Upper lobe of left lung (tissue), 6 donors: ENCODE measurements at regions not wholly inside any gene's neighbourhood (a gene's known extent, or its start where the extent isn't known, plus 50 kb on each side); places are given as distances from the start of the nearest gene placed in this dataset.
A peak's percentile ranks its signal among the peaks of the same experiment; 100 is the strongest.

Experiments
- ATAC-seq, 2 donors: fragments of 200-7000 bp; cut with Tn5 transposase; one replicate each; pipeline ENCODE4 v1.9.1; 2022; ENCODE audit warnings: mild to moderate bottlenecking in 2 of 2, moderate library complexity in 2 of 2; ENCODE audit not compliant: low FRiP score in 2 of 2
- DNase-seq, 2 donors: peaks; one replicate each; pipeline ENCODE4 v3.0.0-alpha.2; 2019 to 2020
- H3K27ac ChIP-seq, 4 donors: fragments of 200-600 bp; sonication (generic); one replicate each; pipeline ENCODE4 v1.5.1; 2016 to 2019
- H3K27me3 ChIP-seq, 4 donors: fragments of 200-600 bp; sonication (generic); one replicate each; pipeline ENCODE4 v1.5.1; 2017 to 2019
- H3K36me3 ChIP-seq, 4 donors: fragments of 200-600 bp; sonication (generic); one replicate each; pipeline ENCODE4 v1.5.1; 2016 to 2019
- H3K4me1 ChIP-seq, 4 donors: fragments of 200-600 bp; sonication (generic); one replicate each; pipeline ENCODE4 v1.5.1; 2018 to 2019
- H3K4me3 ChIP-seq, 4 donors: fragments of 200-600 bp; sonication (generic); one replicate each; pipeline ENCODE4 v1.5.1; 2017 to 2019; ENCODE audit warnings: mild to moderate bottlenecking in 2 of 4, moderate library complexity in 1 of 4
- H3K9me3 ChIP-seq, 4 donors: fragments of 200-600 bp; sonication (generic); one replicate each; pipeline ENCODE4 v1.5.1; 2018 to 2019
- CTCF ChIP-seq, 6 experiments: fragments of 450-650 bp in 4 of 6; fragments of 200-600 bp in 2 of 6; sonication (generic) in 2 of 6; IDR thresholded peaks; one replicate each; pipeline ENCODE4 v1.5.1; 2016 to 2019; ENCODE audit warnings: antibody characterized with exemption in 6 of 6
- EP300 ChIP-seq, 4 donors: sonication (generic); formaldehyde crosslinking; IDR thresholded peaks; one replicate each; pipeline ENCODE4 v1.5.1; 2017; ENCODE audit warnings: antibody characterized with exemption in 4 of 4, control low read depth in 2 of 4
- POLR2A ChIP-seq, 4 donors: fragments of 450-650 bp; IDR thresholded peaks; one replicate each; pipeline ENCODE4 v1.5.1; 2016 to 2017; ENCODE audit warnings: antibody characterized with exemption in 4 of 4, mild to moderate bottlenecking in 2 of 4
- POLR2AphosphoS5 ChIP-seq, 2 donors: sonication (generic); formaldehyde crosslinking; IDR thresholded peaks; one replicate each; pipeline ENCODE4 v1.5.1; 2017; ENCODE audit warnings: antibody characterized with exemption in 2 of 2
- WGBS, 2 donors: methylation state at CpG; one replicate each; pipeline ENCODE4 v1.1.5; 2017 to 2018; 5-methylcytosine and 5-hydroxymethylcytosine counted together
- small RNA-seq, 4 donors: library from RNA; depleted of rRNA; stranded (forward); fragments of <200 nt; gene quantifications; one replicate each; pipeline ENCODE3, GENCODE V24; 2016
- donor health status: DM: no; HTN: no; CAD: no; lungs with moderate emphysema.
- donor health status: DM: no; HTN: yes; CAD: no; lungs with severe emphysema.

GRCh38 chr7:26102176-26102575, 49.8 kb upstream of the NFE2L3 start:
- ATAC-seq (no peak), DNase-seq (no peak)
- H3K27me3 ChIP-seq: no peaks in the 10 kb centered on the region
- H3K4me3 ChIP-seq: peak overlapping the region in 3 of 4 donors; percentile 4 to 19 (median 7)
- WGBS, 2 donors: 88 to 98% methylated on average over 4 of the region's 4 CpGs
- no peaks in the 10 kb centered on the region for H3K36me3 ChIP-seq
- peaks cover 0 to 4% (median 0%) of the 10 kb centered on the region in 4 donors for H3K4me1 ChIP-seq
- H3K9me3 ChIP-seq: no peaks in the 10 kb centered on the region
- peak overlapping the region in 3 of 4 donors; percentile 70 to 76 (median 74) for H3K27ac ChIP-seq
- TF ChIP-seq POLR2A (IDR thresholded peaks at IDR 0.05) (no peak), EP300 (IDR thresholded peaks at IDR 0.05) (no peak), CTCF (IDR thresholded peaks at IDR 0.05) (no peak), POLR2AphosphoS5 (IDR thresholded peaks at IDR 0.05) (no peak)

Small RNA genes in the stretch of these regions (small RNA-seq; reads per million reads assigned to genes)
- gene MIR148A: 3,465 to 27,637 (median 9,027) reads per million in 4 donors
